ENCODE measurements at regions not wholly inside any gene's neighbourhood (a gene's known extent, or its start where the extent isn't known, plus 50 kb on each side); places are given as distances from the start of the nearest gene placed in this dataset.

- CTCF ChIA-PET: no interaction called here
Observed at GRCh38 chr3:137100326-137100725, 142.5 kb downstream of the IL20RB start.

DNA sequence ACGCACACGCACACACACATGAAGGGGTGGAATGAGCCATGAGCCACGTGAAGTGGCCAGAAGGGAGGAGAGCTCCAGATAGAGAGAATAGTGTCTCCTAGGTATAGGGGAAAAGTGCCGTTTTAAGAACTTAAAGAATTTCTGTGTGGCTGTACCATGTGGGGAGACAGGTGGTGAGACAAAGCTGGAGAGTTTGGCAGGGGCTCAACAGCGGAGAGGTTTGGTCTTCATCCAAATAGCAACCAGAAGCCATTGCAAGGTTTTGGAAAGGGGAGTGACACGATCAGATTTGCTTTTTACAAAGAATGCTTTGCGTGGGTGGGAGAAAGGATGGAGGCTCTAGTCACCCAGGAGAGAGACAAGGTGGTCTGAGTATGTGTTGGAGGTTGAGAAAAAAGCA lies 146.0 kb downstream of the IL20RB start:
- Histone ChIP-seq H3K9me3 (no peaks in the 10 kb centered on the region), H3K4me2 (no peak overlapping the region), H3K4me1 (no peaks in the 10 kb centered on the region), H3K27ac (no peak overlapping the region), H3K4me3 (no peak overlapping the region)
- no peak for TF ChIP-seq MYC (IDR thresholded peaks at IDR 0.05; ENCODE audit: borderline replicate concordance, low read length)
- TF ChIP-seq POLR2AphosphoS2 (conservative IDR thresholded peaks at IDR 0.05; ENCODE audit: low read length): no peak
- TF ChIP-seq ESRRA (IDR thresholded peaks at IDR 0.05; ENCODE audit: borderline replicate concordance, low read length): no peak
- TF ChIP-seq, protein P1, sequence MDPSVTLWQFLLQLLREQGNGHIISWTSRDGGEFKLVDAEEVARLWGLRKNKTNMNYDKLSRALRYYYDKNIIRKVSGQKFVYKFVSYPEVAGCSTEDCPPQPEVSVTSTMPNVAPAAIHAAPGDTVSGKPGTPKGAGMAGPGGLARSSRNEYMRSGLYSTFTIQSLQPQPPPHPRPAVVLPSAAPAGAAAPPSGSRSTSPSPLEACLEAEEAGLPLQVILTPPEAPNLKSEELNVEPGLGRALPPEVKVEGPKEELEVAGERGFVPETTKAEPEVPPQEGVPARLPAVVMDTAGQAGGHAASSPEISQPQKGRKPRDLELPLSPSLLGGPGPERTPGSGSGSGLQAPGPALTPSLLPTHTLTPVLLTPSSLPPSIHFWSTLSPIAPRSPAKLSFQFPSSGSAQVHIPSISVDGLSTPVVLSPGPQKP (IDR thresholded peaks at IDR 0.05; ENCODE audit: low read depth, low read length): no peak
- TF ChIP-seq EHF (CRISPR knock-in tag; IDR thresholded peaks at IDR 0.05): no peak
- no peak for TF ChIP-seq CBX8 (IDR thresholded peaks at IDR 0.05)
- DNase-seq (ENCODE audit: low read depth in 1 of 2, low spot score in 1 of 2) (no peak), FAIRE-seq (no peak), ATAC-seq (no peak)
- CTCF ChIA-PET: interaction anchor here (0.8 to 2.0 kb wide), 2 partner anchors 18 to 28 kb away, joined by 3 to 7 read pairs; no protein-coding TSS in a partner anchor
- POLR2A ChIA-PET: no interaction called here
- 28% methylated on average over 7 of the region's 7 CpGs for WGBS (ENCODE audit: missing lambda C conversion rate)

More at GRCh38 chr3:137100326-137100725, 142.5 kb downstream of the IL20RB start:
- POLR2A ChIA-PET: no interaction called here
- no peak overlapping the region for H3K27ac ChIP-seq
- H3K4me3 ChIP-seq: no peak overlapping the region
- no peak for TF ChIP-seq ZC3H11A (IDR thresholded peaks at IDR 0.05)
- no peak for TF ChIP-seq FOSL2 (IDR thresholded peaks at IDR 0.05)
- no peak for TF ChIP-seq FOSL2 (CRISPR knock-in tag; IDR thresholded peaks at IDR 0.05)
- no peak for TF ChIP-seq RNF2 (IDR thresholded peaks at IDR 0.05; ENCODE audit: borderline replicate concordance, low read depth)
- TF ChIP-seq BCL3 (IDR thresholded peaks at IDR 0.05): no peak
- no peak for TF ChIP-seq JUN (IDR thresholded peaks at IDR 0.05)
- TF ChIP-seq HEYL (CRISPR knock-in tag; IDR thresholded peaks at IDR 0.05): no peak
- no peak for TF ChIP-seq TFCP2L1 (CRISPR knock-in tag; IDR thresholded peaks at IDR 0.05)
- no peak for TF ChIP-seq ZFP36 (IDR thresholded peaks at IDR 0.05; ENCODE audit: borderline replicate concordance, partially characterized antibody)
- TF ChIP-seq NFE2L2 (conservative IDR thresholded peaks at IDR 0.05; ENCODE audit: low read length): no peak
- TF ChIP-seq RARB (CRISPR knock-in tag; IDR thresholded peaks at IDR 0.05): no peak
- no peak for TF ChIP-seq MAZ (IDR thresholded peaks at IDR 0.05; ENCODE audit: borderline replicate concordance, low read depth, low read length)
- TF ChIP-seq CBX2 (IDR thresholded peaks at IDR 0.05; ENCODE audit: borderline replicate concordance, low read depth): no peak
- no peak for TF ChIP-seq ZNF302 (CRISPR knock-in tag; IDR thresholded peaks at IDR 0.05)
- no peak for TF ChIP-seq KDM5A (IDR thresholded peaks at IDR 0.05)
- TF ChIP-seq GATA3 (IDR thresholded peaks at IDR 0.05; ENCODE audit: borderline replicate concordance): no peak
- TF ChIP-seq USF2 (IDR thresholded peaks at IDR 0.05): no peak
- FAIRE-seq: no peak
- H3K4me2 ChIP-seq: no peak overlapping the region
- H3K4me1 ChIP-seq: no peaks in the 10 kb centered on the region
- 85% methylated on average over 1 of the region's 1 CpG for WGBS (ENCODE audit: missing lambda C conversion rate)
- no peak for DNase-seq (ENCODE audit: low read depth in 1 of 2, low spot score in 1 of 2)
- H3K9me3 ChIP-seq: no peaks in the 10 kb centered on the region
- no peak for ATAC-seq

All from A549 (cell line).